ENCODE measurements at regions not wholly inside any gene's neighbourhood (a gene's known extent, or its start where the extent isn't known, plus 50 kb on each side); places are given as distances from the start of the nearest gene placed in this dataset.

- TF ChIP-seq, protein P1, sequence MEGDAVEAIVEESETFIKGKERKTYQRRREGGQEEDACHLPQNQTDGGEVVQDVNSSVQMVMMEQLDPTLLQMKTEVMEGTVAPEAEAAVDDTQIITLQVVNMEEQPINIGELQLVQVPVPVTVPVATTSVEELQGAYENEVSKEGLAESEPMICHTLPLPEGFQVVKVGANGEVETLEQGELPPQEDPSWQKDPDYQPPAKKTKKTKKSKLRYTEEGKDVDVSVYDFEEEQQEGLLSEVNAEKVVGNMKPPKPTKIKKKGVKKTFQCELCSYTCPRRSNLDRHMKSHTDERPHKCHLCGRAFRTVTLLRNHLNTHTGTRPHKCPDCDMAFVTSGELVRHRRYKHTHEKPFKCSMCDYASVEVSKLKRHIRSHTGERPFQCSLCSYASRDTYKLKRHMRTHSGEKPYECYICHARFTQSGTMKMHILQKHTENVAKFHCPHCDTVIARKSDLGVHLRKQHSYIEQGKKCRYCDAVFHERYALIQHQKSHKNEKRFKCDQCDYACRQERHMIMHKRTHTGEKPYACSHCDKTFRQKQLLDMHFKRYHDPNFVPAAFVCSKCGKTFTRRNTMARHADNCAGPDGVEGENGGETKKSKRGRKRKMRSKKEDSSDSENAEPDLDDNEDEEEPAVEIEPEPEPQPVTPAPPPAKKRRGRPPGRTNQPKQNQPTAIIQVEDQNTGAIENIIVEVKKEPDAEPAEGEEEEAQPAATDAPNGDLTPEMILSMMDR (IDR thresholded peaks at IDR 0.05; ENCODE audit: low read depth, low read length, poor library complexity, severe bottlenecking), result no peak
- TF ChIP-seq EZH2phosphoT487 (IDR thresholded peaks at IDR 0.05; ENCODE audit: borderline replicate concordance, low read length), result no peak
These were observed 411.7 kb upstream of the NRP1 start for GRCh38 chr10:33746186-33746585.
